Esophagus muscularis mucosa (tissue), 4 donors: ENCODE measurements at regions not wholly inside any gene's neighbourhood (a gene's known extent, or its start where the extent isn't known, plus 50 kb on each side); places are given as distances from the start of the nearest gene placed in this dataset.

Source experiments
- CTCF ChIP-seq, 3 experiments: fragments of 200-600 bp in 2 of 3; fragments of 450-650 bp in 1 of 3; sonication (generic) in 2 of 3; IDR thresholded peaks; one replicate each; pipeline ENCODE4 v1.5.1; 2017 to 2019; ENCODE audit warnings: antibody characterized with exemption in 3 of 3, mild to moderate bottlenecking in 2 of 3, moderate library complexity in 1 of 3
- EP300 ChIP-seq: sonication (generic); formaldehyde crosslinking; IDR thresholded peaks from one replicate; pipeline ENCODE4 v1.6.1; 2017; ENCODE audit warnings: antibody characterized with exemption
- POLR2A ChIP-seq: fragments of 450-650 bp; IDR thresholded peaks from one replicate; pipeline ENCODE4 v1.6.1; 2017; ENCODE audit warnings: antibody characterized with exemption, moderate library complexity, mild to moderate bottlenecking, low read depth

DNA sequence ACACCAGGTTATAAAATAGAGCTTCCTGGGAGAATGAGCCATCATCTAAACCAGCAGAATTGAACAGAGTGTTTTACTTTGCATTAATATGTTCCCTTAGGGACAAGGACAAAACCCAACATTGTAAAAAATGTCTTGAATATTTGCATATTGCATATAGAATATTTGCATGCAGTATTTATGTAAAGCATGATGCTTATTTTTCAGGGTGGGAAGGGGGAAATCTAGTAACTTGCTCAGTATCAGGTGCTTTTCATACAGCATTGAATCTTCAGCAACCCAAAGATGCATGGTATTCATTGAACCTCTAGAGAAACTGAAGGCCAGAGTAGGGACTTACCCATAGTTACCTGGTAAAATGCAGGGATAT lies 409.2 kb upstream of the ZMIZ1 start:
- no peak for TF ChIP-seq CTCF (IDR thresholded peaks at IDR 0.05)
- TF ChIP-seq POLR2A, result no peak
- TF ChIP-seq EP300, result no peak
